GM19372 (cell line): ENCODE measurements at regions not wholly inside any gene's neighbourhood (a gene's known extent, or its start where the extent isn't known, plus 50 kb on each side); places are given as distances from the start of the nearest gene placed in this dataset.
"Not testable (repeated sequence)": the region's sequence is repeated elsewhere in the genome, so short reads cannot be mapped to it uniquely, and the experiment has no call there.

Experiments used
- ATAC-seq: cut with Tn5 transposase; IDR thresholded peaks from one replicate; pipeline ENCODE4 v1.9.1; 2021; ENCODE audit warnings: mild to moderate bottlenecking, low read depth, moderate library complexity; ENCODE audit not compliant: unreplicated experiment

DNA sequence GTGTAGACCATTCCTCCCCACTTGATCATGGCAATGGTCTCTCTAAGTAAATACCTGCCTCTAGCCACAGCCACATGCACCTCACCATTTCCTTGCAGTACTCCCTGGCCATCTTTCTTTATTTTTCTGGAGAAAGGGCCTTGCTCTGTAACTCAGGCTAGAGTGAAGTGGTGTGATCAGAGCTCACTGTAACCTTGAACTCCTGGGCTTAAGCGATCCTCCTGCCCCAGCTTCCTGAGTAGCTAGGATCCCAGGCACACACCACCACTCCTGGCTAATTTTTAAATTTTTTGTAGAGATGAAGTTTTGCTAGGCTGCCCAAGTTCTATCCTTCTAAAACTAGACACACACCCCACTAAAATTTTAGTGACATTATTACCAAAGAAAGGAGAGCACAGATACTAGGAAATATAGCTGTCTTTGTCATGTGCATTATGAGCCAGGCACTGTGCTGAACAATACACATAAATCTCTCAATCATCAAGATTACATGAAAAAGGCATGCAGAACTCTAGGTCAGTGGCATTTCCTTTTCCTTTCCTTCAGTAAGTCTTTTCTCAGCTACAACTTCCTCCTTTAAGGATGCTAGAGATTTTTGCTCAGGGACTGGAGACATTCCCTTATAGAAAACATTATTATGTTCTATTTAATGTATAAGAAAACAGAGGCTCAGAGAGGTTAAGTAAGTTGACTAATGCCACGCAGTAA lies 95.0 kb upstream of the SERBP1 start:
- ATAC-seq = no peak

DNA sequence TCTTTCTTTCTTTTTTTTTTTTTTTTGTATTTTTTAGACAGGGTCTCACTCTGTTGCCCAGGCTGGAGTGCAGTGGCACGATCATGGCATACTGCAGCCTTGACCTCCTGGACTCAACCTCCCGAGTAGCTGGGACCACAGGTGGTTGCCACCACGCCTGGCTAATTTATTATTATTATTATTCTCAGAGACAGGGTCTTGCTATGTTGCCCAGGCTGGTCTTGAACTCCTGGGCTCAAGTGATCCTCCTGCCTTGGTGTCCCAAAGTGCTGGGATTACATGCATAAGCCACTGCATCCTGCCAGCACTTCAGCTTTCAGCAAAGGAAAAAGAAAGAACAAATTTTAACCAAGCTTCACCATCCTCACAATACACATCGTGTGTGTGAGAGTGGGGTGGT lies 97.9 kb upstream of the SERBP1 start:
- no peak for ATAC-seq

- ATAC-seq = no peak
Observed at GRCh38 chr1:67530071-67530470, 99.9 kb upstream of the SERBP1 start.

DNA sequence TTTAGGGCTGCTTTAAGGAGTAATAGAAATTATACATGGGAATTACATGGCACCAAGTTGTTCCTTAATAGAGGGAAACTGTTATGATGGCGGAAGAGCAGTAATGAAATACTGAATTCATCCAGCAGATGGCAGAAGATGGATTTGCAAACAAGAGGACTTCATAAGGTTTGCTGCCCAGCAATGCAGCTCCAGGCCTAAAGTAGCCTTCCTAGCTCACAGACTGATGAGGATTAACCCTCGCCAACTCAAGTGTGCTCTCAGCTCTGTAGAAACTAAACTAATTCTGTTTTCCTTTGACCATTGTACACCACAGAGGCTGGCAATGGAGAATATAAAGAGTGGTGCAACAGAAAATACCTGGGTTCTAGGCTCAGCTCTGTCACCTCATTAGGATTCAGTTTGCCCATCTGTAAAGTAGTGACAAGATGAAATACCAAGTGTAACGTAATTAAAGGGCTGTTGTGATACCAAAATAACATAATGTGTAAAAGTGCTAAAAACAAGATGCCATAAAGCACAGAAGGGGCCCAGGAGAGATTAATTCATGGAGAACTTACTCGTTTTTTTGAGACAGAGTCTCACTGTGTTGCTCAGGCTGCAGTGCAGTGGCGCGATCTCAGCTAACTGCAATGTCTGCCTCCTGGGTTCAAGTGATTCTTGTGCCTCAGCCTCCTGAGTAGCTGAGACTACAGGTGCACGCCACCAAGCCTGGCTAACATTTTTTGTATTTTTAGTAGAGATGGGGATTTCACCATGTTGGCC lies 102.4 kb upstream of the SERBP1 start:
- no peak for ATAC-seq

DNA sequence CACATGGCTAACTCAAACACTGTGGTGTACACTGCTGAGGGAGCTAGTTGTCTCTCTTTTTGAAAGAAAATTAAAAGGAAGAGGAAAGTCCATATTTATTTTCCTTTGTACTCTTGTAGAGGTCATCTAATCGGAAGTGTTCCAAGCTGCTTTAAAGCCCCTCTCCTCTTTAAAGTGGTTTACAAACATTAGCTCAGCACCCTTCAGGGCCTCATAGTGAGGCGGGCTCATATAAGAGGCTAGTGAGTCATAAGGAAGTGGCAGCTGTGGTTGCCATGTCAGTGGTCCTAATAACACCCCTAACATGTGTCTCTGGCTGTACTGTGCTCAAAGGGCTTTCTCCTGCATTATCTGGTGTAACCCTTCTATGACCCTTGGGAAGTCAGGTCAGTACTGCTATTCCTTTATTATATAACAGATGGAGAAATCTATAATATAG lies 104.4 kb upstream of the SERBP1 start:
- no peak for ATAC-seq

GRCh38 chr1:67535474-67535873 lies 105.3 kb upstream of the SERBP1 start:
- no peak for ATAC-seq

GRCh38 chr1:67536957-67537666 lies 106.9 kb upstream of the SERBP1 start:
- ATAC-seq = no peak

- ATAC-seq = no peak
Observed at GRCh38 chr1:67537667-67538018, 107.4 kb upstream of the SERBP1 start.

GRCh38 chr1:67540025-67540732 lies 110.0 kb upstream of the SERBP1 start:
- no peak for ATAC-seq

- no peak for ATAC-seq
Observed at GRCh38 chr1:67540733-67541125, 110.5 kb upstream of the SERBP1 start.

DNA sequence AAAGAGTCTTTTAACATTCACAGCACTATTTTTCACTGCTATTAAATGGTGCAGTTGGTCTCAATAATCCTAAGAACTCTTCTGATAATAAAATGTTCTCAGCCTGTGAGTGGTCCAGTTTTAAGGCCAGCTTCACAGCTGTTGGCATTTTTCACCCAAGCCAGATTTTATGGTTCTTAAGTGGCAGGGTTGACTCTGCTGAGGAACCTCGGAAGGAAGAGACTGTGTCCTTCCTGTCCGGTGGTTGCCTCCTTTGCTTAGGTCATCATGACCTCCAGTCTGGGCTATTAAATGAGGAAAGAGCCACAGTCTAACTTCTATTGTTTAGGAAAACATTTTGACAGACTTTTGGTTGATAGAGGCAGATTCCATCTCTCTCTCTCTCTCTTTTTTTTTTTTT lies 112.5 kb upstream of the SERBP1 start:
- ATAC-seq = no peak

DNA sequence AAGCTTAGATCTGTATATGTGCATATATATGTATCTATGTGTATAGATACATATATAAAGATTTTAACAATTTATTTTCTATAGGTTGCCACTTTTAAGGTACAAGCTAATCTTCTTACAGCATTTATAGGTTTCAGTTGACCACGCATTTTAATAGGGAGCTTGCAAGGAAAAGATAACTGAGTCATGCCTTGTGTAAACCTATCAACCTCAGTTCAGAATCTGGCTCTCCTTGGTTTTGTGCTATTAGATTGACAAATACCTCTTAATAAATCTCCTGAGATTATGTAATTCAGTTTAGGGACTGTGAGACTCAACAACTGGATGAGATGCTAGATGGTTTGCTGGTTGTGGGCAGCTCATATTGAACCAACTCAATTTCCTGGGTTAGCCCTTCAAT lies 114.7 kb upstream of the SERBP1 start:
- ATAC-seq = no peak

DNA sequence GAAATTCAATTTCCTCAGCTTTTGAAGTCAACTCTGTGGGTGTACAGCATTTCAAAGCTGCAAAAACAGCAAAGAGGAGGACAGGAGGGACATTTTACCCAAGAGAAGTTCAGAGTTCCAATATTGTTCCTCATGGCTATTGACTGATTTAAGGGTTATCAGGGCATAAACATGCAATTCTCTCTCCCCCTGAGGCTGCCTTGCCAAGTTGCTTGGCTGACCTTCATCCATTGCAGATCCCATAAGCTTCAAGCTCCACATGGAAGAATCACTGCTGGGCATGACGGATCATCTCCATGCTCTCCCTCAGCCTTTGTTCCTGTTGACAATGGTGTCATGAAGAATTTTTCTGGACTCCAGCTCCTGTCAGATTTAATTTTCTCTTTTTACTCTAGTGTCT lies 115.2 kb upstream of the SERBP1 start:
- no peak for ATAC-seq

DNA sequence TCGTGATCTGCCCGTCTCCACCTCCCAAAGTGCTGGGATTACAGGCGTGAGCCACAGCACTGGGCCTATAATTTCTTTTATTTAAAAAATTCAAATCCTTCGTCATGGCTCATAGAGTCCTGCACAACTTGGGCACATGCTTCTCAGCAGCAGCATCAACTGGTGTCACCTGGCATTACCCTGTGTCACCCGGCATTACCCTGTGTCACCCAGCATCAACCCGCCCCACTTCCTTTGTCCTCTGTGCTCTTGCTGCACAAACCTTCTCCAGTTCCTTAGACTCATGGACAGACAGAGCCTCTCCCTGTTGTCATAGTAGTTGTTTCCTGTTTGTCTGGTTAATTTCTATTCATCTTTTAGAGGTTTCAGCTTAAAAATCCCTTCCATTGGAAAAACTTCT lies 121.2 kb upstream of the SERBP1 start:
- no peak for ATAC-seq

GRCh38 chr1:67552336-67552759 lies 122.1 kb upstream of the SERBP1 start:
- no peak for ATAC-seq

DNA sequence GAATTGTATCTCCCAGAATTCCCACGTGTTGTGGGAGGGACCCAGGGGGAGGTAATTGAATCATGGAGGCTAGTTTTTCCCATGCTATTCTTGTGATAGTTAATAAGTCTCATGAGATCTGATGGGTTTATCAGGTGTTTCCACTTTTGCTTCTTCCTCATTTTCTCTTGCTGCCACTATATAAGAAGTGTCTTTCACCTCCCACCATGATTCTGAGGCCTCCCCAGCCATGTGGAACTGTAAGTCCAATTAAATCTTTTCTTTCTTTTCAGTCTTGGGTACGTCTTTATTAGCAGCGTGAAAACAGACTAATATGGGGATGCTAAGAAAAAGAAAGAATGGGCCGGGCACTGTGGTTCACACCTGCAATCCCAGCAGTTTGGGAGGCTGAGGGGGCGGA lies 124.0 kb upstream of the SERBP1 start:
- not testable (repeated sequence) for ATAC-seq

DNA sequence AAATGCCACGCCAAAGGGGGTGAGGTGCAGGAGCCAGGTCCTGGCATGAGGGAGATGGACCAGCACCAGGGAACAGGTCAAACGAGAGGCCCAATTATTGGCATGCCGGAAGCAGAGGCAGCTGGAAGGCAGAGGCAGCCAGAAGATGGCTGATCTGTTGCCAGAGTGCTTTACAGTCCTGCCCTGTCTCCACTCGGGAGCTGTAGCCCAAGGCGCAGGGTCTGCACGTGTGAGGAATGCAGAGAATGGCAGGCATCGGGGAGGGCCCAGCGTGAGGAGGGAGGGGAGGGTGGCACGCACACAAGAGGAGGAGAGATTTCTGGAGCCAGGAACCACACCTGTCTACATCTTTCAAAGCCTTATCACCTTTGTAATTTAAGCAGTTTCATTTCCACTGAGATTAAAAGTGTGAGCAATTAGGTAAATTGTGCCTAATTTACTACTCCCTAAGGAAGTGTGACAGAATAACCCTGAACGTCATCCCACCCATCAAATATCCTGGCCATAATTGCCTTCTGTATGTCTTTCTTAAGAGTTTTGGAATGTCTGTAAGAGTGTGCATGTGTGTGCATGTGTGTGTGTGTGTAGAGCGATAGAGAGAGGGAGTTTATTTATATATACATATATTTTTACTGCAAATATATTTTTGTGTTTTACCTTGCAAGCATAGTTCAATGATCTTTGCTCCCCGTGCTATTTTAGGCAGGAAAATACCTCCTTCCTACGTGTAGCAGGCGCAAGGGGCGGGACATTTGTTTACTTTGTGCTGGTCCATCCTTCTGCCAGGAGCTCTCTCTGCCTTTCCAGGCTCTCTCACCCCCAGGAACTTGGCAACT lies 125.5 kb upstream of the SERBP1 start:
- ATAC-seq = no peak

GRCh38 chr1:67556297-67556900 lies 126.2 kb upstream of the SERBP1 start:
- no peak for ATAC-seq

GRCh38 chr1:67557696-67558448 lies 127.1 kb upstream of the GADD45A start:
- ATAC-seq = no peak
